HG03558 (cell line): ENCODE measurements at regions not wholly inside any gene's neighbourhood (a gene's known extent, or its start where the extent isn't known, plus 50 kb on each side); places are given as distances from the start of the nearest gene placed in this dataset.
"Not testable (repeated sequence)": the region's sequence is repeated elsewhere in the genome, so short reads cannot be mapped to it uniquely, and the experiment has no call there.

Experiments
- ATAC-seq: cut with Tn5 transposase; IDR thresholded peaks from one replicate; pipeline ENCODE4 v1.9.1; 2021; ENCODE audit warnings: moderate number of reproducible peaks; ENCODE audit not compliant: unreplicated experiment; ENCODE audit errors: extremely low read depth

GRCh38 chr12:18008642-18009041 lies 81.4 kb downstream of the RERGL start:
- ATAC-seq, result no peak

DNA sequence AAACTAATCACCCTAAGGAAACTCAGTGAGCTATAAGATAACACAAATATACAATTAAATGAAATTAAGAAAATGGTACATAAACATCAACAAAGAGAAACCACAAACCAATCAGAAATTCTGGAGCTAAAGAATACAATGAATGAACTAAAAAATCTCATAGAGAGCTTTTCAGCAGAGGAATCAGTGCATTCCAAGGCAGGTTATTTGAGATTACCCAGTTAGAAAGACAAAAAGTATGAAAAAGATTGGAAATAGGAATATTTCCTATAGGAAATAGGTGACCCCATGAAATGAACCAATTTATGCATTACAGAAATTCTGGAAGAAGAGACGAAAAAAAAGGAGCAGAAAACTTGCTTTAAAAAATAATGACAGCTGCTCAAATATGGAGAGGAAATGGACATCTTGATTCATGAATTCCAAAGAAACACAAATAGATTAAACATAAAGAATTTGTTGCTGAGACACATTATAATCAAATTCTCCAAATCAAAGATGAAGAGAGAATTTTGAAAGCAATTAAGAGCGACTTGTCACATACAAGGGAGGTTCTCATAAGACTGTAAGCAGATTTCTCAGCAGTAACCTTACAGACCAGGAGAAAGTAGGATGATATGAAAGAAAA lies 90.7 kb downstream of the RERGL start:
- ATAC-seq, result no peak

GRCh38 chr12:17992002-17992656 lies 97.9 kb downstream of the RERGL start:
- ATAC-seq, result peak; percentile 90

DNA sequence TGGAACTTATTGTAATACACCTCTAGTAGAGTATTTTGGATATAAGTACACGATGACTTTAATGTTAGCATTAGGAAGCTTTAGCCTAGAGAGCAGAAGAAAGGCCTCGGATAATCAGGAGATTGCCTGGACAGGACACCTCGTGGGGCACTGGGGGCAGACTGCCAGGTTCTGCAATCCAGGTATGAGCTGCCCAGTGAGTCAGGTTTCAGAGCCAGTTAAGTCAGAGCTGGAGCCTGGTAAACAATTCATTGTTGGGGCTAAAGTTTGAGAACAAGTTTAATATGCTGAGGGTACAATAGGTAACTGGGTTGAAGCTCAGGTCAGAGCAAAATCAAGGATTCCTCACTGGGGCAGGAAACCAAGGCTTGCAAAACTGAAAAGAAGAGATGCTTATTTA lies 107.4 kb downstream of the RERGL start:
- ATAC-seq, result no peak

GRCh38 chr12:17976202-17976601 lies 113.8 kb downstream of the RERGL start:
- no peak for ATAC-seq

DNA sequence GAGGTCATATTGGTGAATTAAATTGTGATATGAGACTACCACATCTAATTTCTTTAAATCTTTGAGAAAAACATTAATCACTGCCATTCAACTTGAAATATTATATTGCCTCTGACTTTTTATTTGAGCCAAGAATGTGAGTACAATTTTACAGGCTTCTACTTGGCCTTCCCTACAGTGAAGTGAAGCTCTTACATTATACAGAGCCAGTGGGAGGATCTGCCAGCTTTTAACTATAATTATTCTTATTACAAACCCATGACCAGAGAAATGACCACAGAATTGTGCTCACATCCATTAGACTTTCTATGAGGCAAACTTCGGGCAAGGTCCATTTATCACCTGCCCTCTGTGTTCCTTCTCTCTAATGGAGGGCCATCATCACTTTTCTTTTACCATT lies 114.2 kb downstream of the RERGL start:
- ATAC-seq, result no peak

DNA sequence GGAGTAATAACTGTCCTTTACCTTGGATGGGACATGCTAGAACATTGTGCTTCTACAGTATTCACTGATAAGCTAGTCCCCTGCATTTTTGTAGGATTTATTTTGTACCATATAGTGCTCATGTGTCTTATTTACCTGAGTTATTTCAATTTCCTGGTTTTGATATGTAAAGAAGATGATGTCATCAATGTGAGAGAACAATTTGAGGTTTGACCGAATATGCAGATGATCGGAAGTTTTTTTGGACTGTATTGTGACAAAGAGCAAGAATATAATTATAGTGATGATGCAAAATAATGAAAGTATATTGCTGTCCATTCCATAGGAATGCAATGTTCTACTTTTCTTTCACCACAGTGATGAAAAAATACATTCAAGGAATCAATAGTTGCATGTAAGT lies 114.8 kb downstream of the RERGL start:
- ATAC-seq, result no peak

GRCh38 chr12:17971850-17972249 lies 118.1 kb downstream of the RERGL start:
- no peak for ATAC-seq

GRCh38 chr12:17954788-17955187 lies 135.2 kb downstream of the RERGL start:
- ATAC-seq, result no peak

GRCh38 chr12:17950898-17951297 lies 139.1 kb downstream of the RERGL start:
- no peak for ATAC-seq

DNA sequence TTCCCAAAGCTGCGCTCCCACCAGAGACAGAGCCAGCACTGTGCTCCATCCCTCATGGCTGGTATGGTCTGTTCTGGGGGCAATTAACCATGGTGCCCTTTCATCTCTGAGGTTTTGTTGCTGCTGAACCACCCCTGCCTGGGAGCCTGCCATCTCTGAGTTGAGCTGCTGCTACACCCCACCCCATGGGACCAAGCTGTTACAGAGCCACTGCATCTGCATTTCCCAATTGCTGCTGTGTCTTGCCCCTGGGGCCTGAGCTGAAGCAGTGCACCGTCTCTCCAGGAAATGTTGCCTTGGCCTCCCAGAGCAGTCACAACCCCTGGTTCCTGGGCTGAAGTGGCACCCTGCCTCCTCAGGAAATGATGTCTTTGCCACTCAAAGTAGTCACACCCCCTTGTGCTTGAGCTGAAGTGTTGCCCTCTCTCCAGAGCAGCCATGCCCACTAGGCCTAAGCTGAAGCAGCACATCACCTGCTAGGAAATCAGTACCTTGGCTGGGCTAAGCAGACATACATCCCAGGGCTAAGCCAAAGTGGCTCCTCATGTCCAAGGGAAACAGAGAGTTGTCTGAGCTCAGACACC lies 140.3 kb downstream of the RERGL start:
- ATAC-seq, result no peak

GRCh38 chr12:17928708-17929366 lies 161.2 kb downstream of the RERGL start:
- no peak for ATAC-seq

- no peak for ATAC-seq
Measured at GRCh38 chr12:17918013-17918412, 172.0 kb downstream of the RERGL start.

- no peak for ATAC-seq
Measured at GRCh38 chr12:17884581-17884980, 205.4 kb downstream of the RERGL start.

GRCh38 chr12:17878714-17879113 lies 211.3 kb downstream of the RERGL start:
- no peak for ATAC-seq

DNA sequence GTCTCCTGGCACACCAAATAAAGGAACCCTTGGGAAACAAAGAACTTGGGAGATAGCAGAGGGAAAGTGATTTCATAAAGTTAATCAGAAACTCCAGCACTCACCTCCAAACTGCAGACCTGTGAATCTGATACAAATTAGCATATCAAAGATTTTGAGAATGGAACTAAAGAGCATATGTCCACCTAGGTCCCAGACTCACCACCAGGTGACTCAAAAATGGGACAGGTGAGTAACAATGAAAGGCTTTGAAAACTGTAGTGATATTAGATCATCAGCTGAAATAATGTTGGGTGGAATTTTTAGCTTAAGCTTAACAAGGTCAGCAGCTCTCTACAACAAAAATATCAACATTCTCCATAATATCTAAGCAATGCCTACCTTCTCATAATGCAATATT lies 214.8 kb downstream of the RERGL start:
- ATAC-seq, result no peak

DNA sequence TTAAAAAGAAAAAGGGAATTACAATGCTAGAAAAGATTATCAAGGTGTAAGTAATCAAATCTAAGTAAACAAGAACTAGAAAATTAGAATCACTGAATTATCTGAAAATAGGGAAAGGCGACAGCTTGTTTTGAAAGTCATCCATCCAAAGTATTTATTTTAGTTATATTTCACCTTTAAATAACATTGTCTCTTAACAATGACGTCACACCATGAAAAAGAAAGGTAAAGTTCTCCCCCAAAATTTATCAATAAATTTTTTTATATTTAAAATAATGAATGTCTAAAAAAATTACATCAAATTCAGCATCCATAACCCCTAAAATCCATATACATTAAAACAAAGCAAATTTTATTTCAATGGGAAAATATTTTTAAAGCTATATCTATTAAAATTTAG lies 223.2 kb downstream of the RERGL start:
- no peak for ATAC-seq

GRCh38 chr12:17855548-17855947 lies 234.4 kb downstream of the RERGL start:
- not testable (repeated sequence) for ATAC-seq

DNA sequence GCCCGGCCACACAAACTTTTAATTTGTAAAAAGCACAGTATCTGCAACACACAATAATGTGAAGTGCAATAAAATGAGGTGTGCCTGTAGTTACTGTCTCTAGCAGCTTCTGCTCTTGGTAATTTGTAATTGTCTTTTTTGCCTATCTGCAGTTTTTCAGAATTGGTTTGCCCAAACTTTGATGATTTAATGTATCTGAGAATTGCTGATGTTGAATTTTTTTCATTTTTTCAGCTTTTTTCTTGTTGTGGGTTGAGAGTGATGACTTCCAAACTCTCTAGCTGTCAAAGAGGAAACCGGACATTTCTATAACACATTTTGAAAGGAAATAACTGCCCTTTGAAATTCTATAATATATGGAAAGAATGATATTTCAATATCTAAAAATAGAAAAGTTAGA lies 236.9 kb downstream of the RERGL start:
- ATAC-seq, result no peak

DNA sequence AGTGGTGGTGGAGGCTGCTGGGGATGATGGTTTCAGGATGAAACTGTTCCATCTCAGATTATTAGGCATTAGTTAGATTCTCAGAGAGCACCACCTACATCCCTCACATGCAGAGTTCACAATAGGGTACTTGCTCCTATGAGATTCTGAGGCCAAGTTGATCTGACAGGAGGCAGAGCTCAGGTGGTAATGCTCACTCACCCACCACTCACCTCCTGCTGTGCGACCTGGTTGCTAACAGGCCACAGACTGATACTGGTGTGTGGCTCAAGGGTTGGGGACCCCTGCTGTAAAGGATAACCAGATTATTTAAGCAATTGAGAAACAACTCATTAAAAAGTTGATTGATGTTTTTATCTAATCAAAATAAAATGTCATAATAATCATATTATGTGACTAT lies 248.5 kb downstream of the RERGL start:
- ATAC-seq, result no peak

- no peak for ATAC-seq
Measured at GRCh38 chr12:17829813-17830212, 260.2 kb downstream of the RERGL start.
